ENCODE measurements at regions not wholly inside any gene's neighbourhood (a gene's known extent, or its start where the extent isn't known, plus 50 kb on each side); places are given as distances from the start of the nearest gene placed in this dataset.
"Not testable (repeated sequence)": the region's sequence is repeated elsewhere in the genome, so short reads cannot be mapped to it uniquely, and the experiment has no call there.

GRCh38 chr20:11502671-11503070 is 415.0 kb upstream of the BTBD3 start:
- no peak overlapping the region for H3K4me3 ChIP-seq (ENCODE audit: low read depth, low read length)
- no peak for DNase-seq (ENCODE audit: low read depth)
- no peak for TF ChIP-seq CTCF (conservative IDR thresholded peaks at IDR 0.05; ENCODE audit: low read depth, low read length)

- DNase-seq (ENCODE audit: low read depth), result no peak
- TF ChIP-seq CTCF (conservative IDR thresholded peaks at IDR 0.05; ENCODE audit: low read depth, low read length), result no peak
- no peak overlapping the region for H3K4me3 ChIP-seq (ENCODE audit: low read depth, low read length)
Measured at GRCh38 chr20:11509776-11510175, 407.9 kb upstream of the BTBD3 start.

- H3K4me3 ChIP-seq (ENCODE audit: low read depth, low read length), result no peak overlapping the region
- no peak for DNase-seq (ENCODE audit: low read depth)
- no peak for TF ChIP-seq CTCF (conservative IDR thresholded peaks at IDR 0.05; ENCODE audit: low read depth, low read length)
Measured at GRCh38 chr20:11511821-11512220, 405.9 kb upstream of the BTBD3 start.

- H3K4me3 ChIP-seq (ENCODE audit: low read depth, low read length); DNase-seq (ENCODE audit: low read depth): not testable (repeated sequence)
Measured at GRCh38 chr20:11513241-11513745, 404.4 kb upstream of the BTBD3 start.

GRCh38 chr20:11516448-11516847 is 401.2 kb upstream of the BTBD3 start:
- H3K4me3 ChIP-seq (ENCODE audit: low read depth, low read length), result no peak overlapping the region
- no peak for TF ChIP-seq CTCF (conservative IDR thresholded peaks at IDR 0.05; ENCODE audit: low read depth, low read length)
- no peak for DNase-seq (ENCODE audit: low read depth)

- no peak for DNase-seq (ENCODE audit: low read depth)
- H3K4me3 ChIP-seq (ENCODE audit: low read depth, low read length), result no peak overlapping the region
- no peak for TF ChIP-seq CTCF (conservative IDR thresholded peaks at IDR 0.05; ENCODE audit: low read depth, low read length)
Measured at GRCh38 chr20:11520596-11520995, 397.1 kb upstream of the BTBD3 start.

GRCh38 chr20:11521476-11522365 is 396.0 kb upstream of the BTBD3 start:
- no peak for DNase-seq (ENCODE audit: low read depth)
- no peak for TF ChIP-seq CTCF (conservative IDR thresholded peaks at IDR 0.05; ENCODE audit: low read depth, low read length)
- no peak overlapping the region for H3K4me3 ChIP-seq (ENCODE audit: low read depth, low read length)
